OCI-LY7 (cell line): ENCODE measurements at regions not wholly inside any gene's neighbourhood (a gene's known extent, or its start where the extent isn't known, plus 50 kb on each side); places are given as distances from the start of the nearest gene placed in this dataset.

Source experiments
- BruUV-seq: library from RNA; stranded (reverse); fragments of 400-500 nt; replicated peaks from 2 replicates; lab custom pipeline; 2021; lab: Mats Ljungman, UMichigan
- CTCF ChIA-PET: fragments of 300-600 bp; sonication (Branson Sonifier 250); formaldehyde crosslinking; loops from one replicate; lab custom pipeline; 2022; ENCODE audit warnings: antibody characterized with exemption; ENCODE audit not compliant: unreplicated experiment; lab: Charles Lee
- POLR2A ChIA-PET: fragments of 300-600 bp; sonication (Branson Sonifier 250); formaldehyde crosslinking; loops from one replicate; lab custom pipeline; 2022; ENCODE audit warnings: antibody characterized with exemption; lab: Charles Lee
- DNase-seq: peaks from one replicate; pipeline ENCODE4 v3.0.0-alpha.2; 2015; ENCODE audit warnings: low spot score
- H2AFZ ChIP-seq: fragments of 200-600 bp; sonication (generic), shearing (Covaris generic); 2 replicates; pipeline ENCODE4 v1.6.1; 2014; ENCODE audit warnings: mild to moderate bottlenecking, antibody characterized with exemption, low read length, moderate library complexity
- H3K27ac ChIP-seq: fragments of 200-600 bp; sonication (generic); 2 replicates; pipeline ENCODE4 v1.5.1; 2014; ENCODE audit warnings: mixed run types, low read depth, mild to moderate bottlenecking, moderate library complexity, low read length, inconsistent platforms; ENCODE audit not compliant: poor library complexity, severe bottlenecking
- H3K36me3 ChIP-seq: fragments of 200-600 bp; sonication (generic); 2 replicates; pipeline ENCODE4 v1.6.1; 2014; ENCODE audit warnings: mild to moderate bottlenecking, antibody characterized with exemption, low read length, moderate library complexity, mixed read lengths; ENCODE audit not compliant: insufficient read depth
- H3K4me1 ChIP-seq: fragments of 200-600 bp; sonication (generic); 2 replicates; pipeline ENCODE4 v1.5.1; 2014; ENCODE audit warnings: mild to moderate bottlenecking, low read length; ENCODE audit not compliant: insufficient read depth, poor library complexity, severe bottlenecking
- H3K4me2 ChIP-seq: fragments of 200-600 bp; sonication (generic); 2 replicates; pipeline ENCODE4 v1.6.1; 2014; ENCODE audit warnings: mild to moderate bottlenecking, low read length
- H3K4me3 ChIP-seq: fragments of 200-600 bp; sonication (generic); 2 replicates; pipeline ENCODE4 v1.5.1; 2014; ENCODE audit warnings: mild to moderate bottlenecking, low read depth, low read length; ENCODE audit not compliant: poor library complexity, severe bottlenecking
- H3K79me2 ChIP-seq: fragments of 200-600 bp; sonication (generic); 2 replicates; pipeline ENCODE4 v1.6.1; 2016; ENCODE audit warnings: low read depth, mild to moderate bottlenecking, low read length, moderate library complexity, mixed read lengths; ENCODE audit not compliant: insufficient read depth
- H3K9me2 ChIP-seq: fragments of 200-600 bp; sonication (generic); 2 replicates; pipeline ENCODE4 v1.6.1; 2016; ENCODE audit warnings: mild to moderate bottlenecking, low read length, mixed read lengths; ENCODE audit not compliant: insufficient read depth
- H3K9me3 ChIP-seq: fragments of 200-600 bp; sonication (generic); 2 replicates; pipeline ENCODE4 v1.6.1; 2014; ENCODE audit warnings: mild to moderate bottlenecking, mixed run types, low read length, mixed read lengths
- H4K20me1 ChIP-seq: fragments of 200-600 bp; sonication (generic); 2 replicates; pipeline ENCODE4 v1.6.1; 2014; ENCODE audit warnings: mild to moderate bottlenecking, antibody characterized with exemption, low read length, moderate library complexity, mixed read lengths; ENCODE audit not compliant: insufficient read depth
- CTCF ChIP-seq: fragments of 200-600 bp; sonication (generic); conservative IDR thresholded peaks from 2 replicates; pipeline ENCODE4 v1.5.1; 2014; ENCODE audit warnings: mild to moderate bottlenecking, antibody characterized with exemption, low read length, moderate library complexity, mixed read lengths
- EZH2phosphoT487 ChIP-seq: fragments of 200-600 bp; sonication (generic); IDR thresholded peaks from 2 replicates; pipeline ENCODE4 v1.6.1; 2018; ENCODE audit warnings: low read depth, borderline replicate concordance, mild to moderate bottlenecking, mixed run types, antibody characterized with exemption, low read length, moderate library complexity, mixed read lengths
- intact Hi-C: fragments of 100-400 bp; cut with micrococcal nuclease; formaldehyde crosslinking; loops from one replicate; pipeline ENCODE4 v1.10.0; 2022; ENCODE audit not compliant: unreplicated experiment

- Histone ChIP-seq H3K36me3 (no peaks in the 10 kb centered on the region), H3K27ac (no peak overlapping the region), H3K4me3 (no peak overlapping the region), H3K4me1 (no peaks in the 10 kb centered on the region), H3K79me2 (no peaks in the 10 kb centered on the region), H3K9me2 (no peaks in the 10 kb centered on the region), H3K4me2 (no peak overlapping the region), H2AFZ (no peak overlapping the region), H4K20me1 (no peaks in the 10 kb centered on the region), H3K9me3 (no peaks in the 10 kb centered on the region)
- no peak for DNase-seq
- TF ChIP-seq EZH2phosphoT487 (no peak), CTCF (no peak)
- ChIA-PET CTCF (no interaction called here), POLR2A (interaction anchor here (0.6 kb wide), 1 partner anchor 574 kb away, joined by 3 read pairs; no protein-coding TSS in a partner anchor)
- intact Hi-C loops, result no loop called here
- no TSS peak for BruUV-seq
Measured at GRCh38 chr21:28833182-28833581, 159.5 kb downstream of the LTN1 start.

DNA sequence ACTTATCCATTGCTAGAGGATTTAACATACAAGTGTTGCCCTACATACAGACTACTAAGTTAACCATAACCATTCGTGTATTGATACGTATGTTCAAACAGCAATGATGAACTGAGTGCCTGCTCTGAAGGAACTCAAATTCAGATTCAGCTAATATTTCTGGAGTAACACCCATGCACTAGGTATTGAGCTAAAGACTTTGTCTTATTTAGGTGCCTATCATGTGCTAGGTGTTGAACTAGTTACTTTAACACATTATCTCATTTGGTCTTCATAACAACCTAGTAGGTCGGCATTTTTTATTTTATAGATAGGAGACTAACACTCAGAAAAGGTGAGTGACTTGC lies 160.0 kb downstream of the LTN1 start:
- Histone ChIP-seq H3K27ac (no peak overlapping the region), H3K9me3 (no peaks in the 10 kb centered on the region), H2AFZ (no peak overlapping the region), H3K4me3 (no peak overlapping the region), H3K4me2 (no peak overlapping the region), H3K4me1 (no peaks in the 10 kb centered on the region), H3K36me3 (no peaks in the 10 kb centered on the region), H4K20me1 (no peaks in the 10 kb centered on the region), H3K79me2 (no peaks in the 10 kb centered on the region), H3K9me2 (no peaks in the 10 kb centered on the region)
- TF ChIP-seq CTCF, result no peak
- TF ChIP-seq EZH2phosphoT487, result no peak
- BruUV-seq, result no TSS peak
- DNase-seq, result no peak
- ChIA-PET POLR2A (no interaction called here), CTCF (no interaction called here)
- intact Hi-C loops, result no loop called here

DNA sequence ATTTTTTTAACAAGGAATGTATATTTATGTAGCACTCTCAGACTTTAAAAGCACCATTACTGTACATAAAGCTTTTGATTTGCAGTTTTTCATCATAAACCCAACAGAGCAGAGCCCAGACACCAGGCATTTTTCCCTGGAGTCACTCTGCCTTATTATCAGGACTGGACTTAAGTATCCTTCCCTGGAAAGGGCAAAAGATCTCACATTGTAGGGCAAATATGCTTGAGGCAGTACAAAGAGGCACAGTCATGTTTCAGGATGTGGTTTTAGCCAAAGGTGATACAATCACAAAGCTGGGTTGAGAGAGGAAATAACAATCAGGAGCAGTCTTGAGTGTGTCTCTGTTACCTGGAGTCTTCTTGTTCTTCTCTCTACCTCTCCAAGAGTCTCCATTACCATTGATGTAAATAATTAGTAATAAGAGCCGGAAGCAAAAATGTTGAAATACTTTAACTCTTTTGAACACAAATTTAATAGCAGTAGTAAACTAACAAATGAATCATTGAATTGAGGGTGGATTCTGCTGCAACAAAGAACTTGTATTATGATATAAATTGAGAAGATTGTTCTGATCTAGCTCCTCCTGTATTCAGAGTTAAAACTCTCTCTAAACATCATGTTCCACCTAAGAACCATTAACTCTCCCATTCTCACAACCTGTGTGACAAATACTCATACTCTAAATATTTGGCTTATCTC lies 160.5 kb downstream of the LTN1 start:
- intact Hi-C loops, result no loop called here
- H3K9me2 ChIP-seq, result no peaks in the 10 kb centered on the region
- POLR2A ChIA-PET, result interaction anchor here (0.6 to 1.3 kb wide), 2 partner anchors 13 to 120 kb away, joined by 3 to 5 read pairs; no protein-coding TSS in a partner anchor
- H3K27ac ChIP-seq, result no peak overlapping the region
- H3K4me2 ChIP-seq, result no peak overlapping the region
- no peaks in the 10 kb centered on the region for H3K9me3 ChIP-seq
- H3K36me3 ChIP-seq, result no peaks in the 10 kb centered on the region
- no peak overlapping the region for H2AFZ ChIP-seq
- DNase-seq, result no peak
- no TSS peak for BruUV-seq
- no peak for TF ChIP-seq CTCF
- TF ChIP-seq EZH2phosphoT487, result no peak
- H3K79me2 ChIP-seq, result no peaks in the 10 kb centered on the region
- H3K4me3 ChIP-seq, result no peak overlapping the region
- CTCF ChIA-PET, result no interaction called here
- H4K20me1 ChIP-seq, result no peaks in the 10 kb centered on the region
- H3K4me1 ChIP-seq, result no peaks in the 10 kb centered on the region
